GM13976 (cell line): ENCODE measurements at regions not wholly inside any gene's neighbourhood (a gene's known extent, or its start where the extent isn't known, plus 50 kb on each side); places are given as distances from the start of the nearest gene placed in this dataset.

ENCODE experiments used
- DNase-seq: peaks from one replicate; pipeline ENCODE4 v3.0.0; 2012; ENCODE audit warnings: low spot score
- CTCF ChIP-seq: IDR thresholded peaks from 2 replicates; pipeline ENCODE4 v1.5.1; 2012; ENCODE audit warnings: borderline replicate concordance, mild to moderate bottlenecking; ENCODE audit not compliant: insufficient read depth; ENCODE audit errors: extremely low read depth, missing control alignments, control extremely low read depth
- in situ Hi-C: fragments of 300-500 bp; cut with MboI; formaldehyde crosslinking; loops from one replicate; pipeline ENCODE4 v1.12.0; 2022; ENCODE audit warnings: low sequenced_read_pairs, mixed read lengths, inconsistent platforms; ENCODE audit not compliant: unreplicated experiment

GRCh38 chrX:5829469-5829868 is 399.2 kb downstream of the NLGN4X start:
- DNase-seq: no peak
- TF ChIP-seq CTCF: no peak
- in situ Hi-C loops: no loop called here

- in situ Hi-C loops: no loop called here
- no peak for DNase-seq
- no peak for TF ChIP-seq CTCF
These were observed 399.6 kb downstream of the NLGN4X start for GRCh38 chrX:5829060-5829459.

- no peak for DNase-seq
- TF ChIP-seq CTCF: no peak
These were observed 404.8 kb downstream of the NLGN4X start for GRCh38 chrX:5823903-5824302.

GRCh38 chrX:5810636-5811035 is 418.0 kb downstream of the NLGN4X start:
- TF ChIP-seq CTCF: no peak

More at GRCh38 chrX:5823903-5824302, 404.8 kb downstream of the NLGN4X start:
- in situ Hi-C loops: no loop called here

GRCh38 chrX:5807181-5807580 is 421.5 kb downstream of the NLGN4X start:
- no peak for TF ChIP-seq CTCF
- in situ Hi-C loops: no loop called here
- no peak for DNase-seq

More at GRCh38 chrX:5810636-5811035, 418.0 kb downstream of the NLGN4X start:
- in situ Hi-C loops: no loop called here
- no peak for DNase-seq

- DNase-seq: no peak
- in situ Hi-C loops: no loop called here
- no peak for TF ChIP-seq CTCF
These were observed 426.3 kb downstream of the NLGN4X start for GRCh38 chrX:5802391-5802790.

GRCh38 chrX:5791721-5792120 is 436.9 kb downstream of the NLGN4X start:
- in situ Hi-C loops: no loop called here
- TF ChIP-seq CTCF: no peak
- DNase-seq: no peak
